HepG2 (cell line): ENCODE measurements at regions not wholly inside any gene's neighbourhood (a gene's known extent, or its start where the extent isn't known, plus 50 kb on each side); places are given as distances from the start of the nearest gene placed in this dataset.

ENCODE experiments used
- ATAC-seq: fragments of 200-7000 bp; cut with Tn5 transposase; 3 replicates; pipeline ENCODE4 v1.9.1; 2020; ENCODE audit warnings: mild to moderate bottlenecking, moderate library complexity
- BruUV-seq: library from RNA; stranded (reverse); fragments of 400-500 nt; replicated peaks from 2 replicates; lab custom pipeline; 2021; lab: Mats Ljungman, UMichigan
- CTCF ChIA-PET: fragments of 300-600 bp; formaldehyde crosslinking; extraction: SDS; loops from one replicate; lab custom pipeline; 2021; ENCODE audit warnings: low total read pairs, inconsistent platforms, low intra/inter-chr PET ratio; lab: Yijun Ruan, JAX
- POLR2A ChIA-PET: fragments of 350-600 bp; sonication (Branson Sonifier 250); formaldehyde crosslinking; loops from one replicate; lab custom pipeline; 2020; ENCODE audit warnings: antibody characterized with exemption, inconsistent platforms; lab: Yijun Ruan, JAX
- DNase-seq: peaks from one replicate; pipeline ENCODE4 v3.0.0-alpha.2; 2015; ENCODE audit warnings: low spot score
- FAIRE-seq: peaks from 3 replicates; lab custom pipeline; 2011; peaks lifted over from hg19 to GRCh38; lab: Jason Lieb, UNC
- H2AFZ ChIP-seq: one replicate; pipeline ENCODE4 v1.6.1; 2011; ENCODE audit warnings: low read length, inconsistent platforms
- H3K27ac ChIP-seq: fragments of 300-600 bp; 3 replicates; pipeline ENCODE4 v1.8.0; 2011; ENCODE audit warnings: mixed run types, mild to moderate bottlenecking, mixed read lengths, low read length, inconsistent platforms; ENCODE audit not compliant: insufficient read depth; ENCODE audit errors: extremely low read length
- H3K27me3 ChIP-seq, 2 experiments: fragments of 200-600 bp in 1 of 2; 2 replicates in 1 of 2; 3 replicates in 1 of 2; pipeline versions ENCODE4 v1.6.0 to v1.8.0; 2011; ENCODE audit warnings: low read length in 2 of 2, mild to moderate bottlenecking in 2 of 2, moderate library complexity in 2 of 2, inconsistent platforms in 1 of 2; ENCODE audit not compliant: insufficient read depth in 2 of 2, control insufficient read depth in 1 of 2
- H3K36me3 ChIP-seq, 2 experiments: fragments of 200-600 bp in 1 of 2; replicated peaks in 1 of 2; 2 replicates in 1 of 2; 3 replicates in 1 of 2; pipeline versions ENCODE4 v1.5.1 to v1.8.0; 2011; ENCODE audit warnings: low read length in 2 of 2, inconsistent platforms in 1 of 2; ENCODE audit not compliant: insufficient read depth in 2 of 2, control insufficient read depth in 1 of 2
- H3K4me1 ChIP-seq: 2 replicates; pipeline ENCODE4 v1.5.1; 2012; ENCODE audit warnings: low read length, inconsistent platforms; ENCODE audit not compliant: insufficient read depth
- H3K4me2 ChIP-seq: 2 replicates; pipeline ENCODE4 v1.6.0; 2011; ENCODE audit warnings: low read depth, low read length, inconsistent platforms
- H3K4me3 ChIP-seq, 3 experiments: fragments of 200-600 bp in 1 of 3; sonication (generic), shearing (Covaris generic) in 1 of 3; replicated peaks in 1 of 3; 2 replicates each; pipeline ENCODE4 v1.5.1; 2011 to 2016; ENCODE audit warnings: low read length in 3 of 3, inconsistent platforms in 2 of 3, low read depth in 2 of 3, mild to moderate bottlenecking in 2 of 3, control low read depth in 1 of 3, mixed read lengths in 1 of 3; ENCODE audit not compliant: insufficient read depth in 1 of 3
- H3K79me2 ChIP-seq: one replicate; pipeline ENCODE4 v1.6.1; 2011; ENCODE audit warnings: low read length, inconsistent platforms; ENCODE audit not compliant: insufficient read depth
- H3K9ac ChIP-seq: 2 replicates; pipeline ENCODE4 v1.6.0; 2011; ENCODE audit warnings: mild to moderate bottlenecking, low read depth, low read length, inconsistent platforms; ENCODE audit not compliant: insufficient read depth
- H3K9me3 ChIP-seq: 2 replicates; pipeline ENCODE4 v1.5.1; 2012; ENCODE audit warnings: mild to moderate bottlenecking, low read length
- H4K20me1 ChIP-seq: 2 replicates; pipeline ENCODE4 v1.6.0; 2011; ENCODE audit warnings: inconsistent platforms, mild to moderate bottlenecking, low read length, moderate library complexity; ENCODE audit not compliant: insufficient read depth
- CBX2 ChIP-seq, 2 experiments: fragments of 200-600 bp in 1 of 2; sonication (generic); formaldehyde crosslinking in 1 of 2; IDR thresholded peaks; 2 replicates each; pipeline versions ENCODE4 v1.7.0 to v1.8.1; 2018 to 2022; ENCODE audit warnings: low read depth in 2 of 2, low read length in 1 of 2, mild to moderate bottlenecking in 1 of 2, missing genetic modification reagents in 1 of 2
- EHMT2 ChIP-seq: fragments of 200-600 bp; sonication (generic); IDR thresholded peaks from 2 replicates; pipeline ENCODE4 v1.7.0; 2017; ENCODE audit warnings: antibody characterized with exemption, low read depth, low read length, borderline replicate concordance
- HNRNPUL1 ChIP-seq: fragments of 200-400 bp; formaldehyde crosslinking; IDR thresholded peaks from 2 replicates; pipeline ENCODE4 v1.6.1; 2017; ENCODE audit warnings: low read depth, mild to moderate bottlenecking, low read length, moderate library complexity
- ZNF124 ChIP-seq: sonication (generic); formaldehyde crosslinking; IDR thresholded peaks from 2 replicates; pipeline ENCODE4 v1.4.0; 2020; ENCODE audit warnings: missing genetic modification reagents
- ZUFSP ChIP-seq: sonication (generic); formaldehyde crosslinking; IDR thresholded peaks from 2 replicates; pipeline ENCODE4 v1.9.0; 2021; ENCODE audit warnings: missing genetic modification reagents, mild to moderate bottlenecking, borderline replicate concordance
- WGBS: methylation state at CpG from one replicate; pipeline ENCODE4 v1.1.6; 2017; ENCODE audit warnings: low lambda C conversion rate; 5-methylcytosine and 5-hydroxymethylcytosine counted together
- in situ Hi-C: cut with HindIII; loops from 2 replicates; pipeline ENCODE4 v1.10.0; 2017; ENCODE audit warnings: low pct_unique_long_range_greater_than_20kb; ENCODE audit not compliant: extremely low pct_ligation_motif_present
- intact Hi-C: fragments of 100-400 bp; cut with micrococcal nuclease; formaldehyde crosslinking; loops from one replicate; pipeline ENCODE4 v1.10.0; 2022; ENCODE audit not compliant: unreplicated experiment
- TF ChIP-seq, protein P1 (sequence below): sonication (generic); formaldehyde crosslinking; IDR thresholded peaks from 2 replicates; pipeline ENCODE4 v1.4.0; 2020; ENCODE audit warnings: missing genetic modification reagents, borderline replicate concordance

GRCh38 chr7:10128748-10129147 is 844.9 kb upstream of the PHF14 start:
- no peak for DNase-seq
- CTCF ChIA-PET = no interaction called here

More at GRCh38 chr7:10128748-10129147, 844.9 kb upstream of the PHF14 start:
- Histone ChIP-seq H2AFZ (no peak overlapping the region), H3K4me2 (no peak overlapping the region), H3K27ac (no peak overlapping the region), H3K36me3 (no peaks in the 10 kb centered on the region), H3K27me3 (no peaks in the 10 kb centered on the region), H3K4me3 (no peak overlapping the region), H3K9me3 (peaks cover 59% of the 10 kb centered on the region), H3K79me2 (no peaks in the 10 kb centered on the region), H3K4me1 (no peaks in the 10 kb centered on the region), H3K9ac (no peak overlapping the region), H4K20me1 (no peaks in the 10 kb centered on the region)
- 0% methylated on average over 1 of the region's 1 CpG for WGBS
- FAIRE-seq = no peak
- POLR2A ChIA-PET = no interaction called here
- no TSS peak for BruUV-seq
- in situ Hi-C loops (no loop called here), intact Hi-C loops (no loop called here)
- TF ChIP-seq ZUFSP = no peak
- no peak for TF ChIP-seq ZNF124 (CRISPR knock-in tag)
- TF ChIP-seq, protein P1, sequence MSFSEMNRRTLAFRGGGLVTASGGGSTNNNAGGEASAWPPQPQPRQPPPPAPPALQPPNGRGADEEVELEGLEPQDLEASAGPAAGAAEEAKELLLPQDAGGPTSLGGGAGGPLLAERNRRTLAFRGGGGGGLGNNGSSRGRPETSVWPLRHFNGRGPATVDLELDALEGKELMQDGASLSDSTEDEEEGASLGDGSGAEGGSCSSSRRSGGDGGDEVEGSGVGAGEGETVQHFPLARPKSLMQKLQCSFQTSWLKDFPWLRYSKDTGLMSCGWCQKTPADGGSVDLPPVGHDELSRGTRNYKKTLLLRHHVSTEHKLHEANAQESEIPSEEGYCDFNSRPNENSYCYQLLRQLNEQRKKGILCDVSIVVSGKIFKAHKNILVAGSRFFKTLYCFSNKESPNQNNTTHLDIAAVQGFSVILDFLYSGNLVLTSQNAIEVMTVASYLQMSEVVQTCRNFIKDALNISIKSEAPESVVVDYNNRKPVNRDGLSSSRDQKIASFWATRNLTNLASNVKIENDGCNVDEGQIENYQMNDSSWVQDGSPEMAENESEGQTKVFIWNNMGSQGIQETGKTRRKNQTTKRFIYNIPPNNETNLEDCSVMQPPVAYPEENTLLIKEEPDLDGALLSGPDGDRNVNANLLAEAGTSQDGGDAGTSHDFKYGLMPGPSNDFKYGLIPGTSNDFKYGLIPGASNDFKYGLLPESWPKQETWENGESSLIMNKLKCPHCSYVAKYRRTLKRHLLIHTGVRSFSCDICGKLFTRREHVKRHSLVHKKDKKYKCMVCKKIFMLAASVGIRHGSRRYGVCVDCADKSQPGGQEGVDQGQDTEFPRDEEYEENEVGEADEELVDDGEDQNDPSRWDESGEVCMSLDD (CRISPR knock-in tag) = no peak
- no peak for TF ChIP-seq HNRNPUL1
- no peak for TF ChIP-seq CBX2 (IDR thresholded peaks at IDR 0.05; ENCODE audit: low read depth, low read length)
- TF ChIP-seq CBX2 (CRISPR knock-in tag; IDR thresholded peaks at IDR 0.05; ENCODE audit: low read depth) = no peak
- TF ChIP-seq EHMT2 = no peak
- no peak for ATAC-seq
